Prostate gland (tissue), 2 donors: ENCODE measurements at regions not wholly inside any gene's neighbourhood (a gene's known extent, or its start where the extent isn't known, plus 50 kb on each side); places are given as distances from the start of the nearest gene placed in this dataset.

Experiments used
- DNase-seq: peaks from one replicate; pipeline ENCODE4 v3.0.0-alpha.2; 2019; ENCODE audit warnings: low spot score
- H3K27ac ChIP-seq, 2 donors: fragments of 200-600 bp; sonication (generic); 2 replicates each; pipeline ENCODE4 v1.5.1; 2017 to 2019
- H3K27me3 ChIP-seq: fragments of 200-600 bp; sonication (generic); replicated peaks from 2 replicates; pipeline ENCODE4 v1.5.1; 2019; ENCODE audit not compliant: insufficient read depth
- H3K36me3 ChIP-seq, 2 donors: fragments of 200-600 bp; sonication (generic); 1 replicate in 1 of 2; 2 replicates in 1 of 2; pipeline versions ENCODE4 v1.5.1 to v1.8.1; 2017 to 2019
- H3K4me1 ChIP-seq: fragments of 200-600 bp; sonication (generic); replicated peaks from 2 replicates; pipeline ENCODE4 v1.5.1; 2019
- H3K4me3 ChIP-seq, 2 donors: fragments of 200-600 bp; sonication (generic); 2 replicates each; pipeline ENCODE4 v1.5.1; 2017 to 2019
- H3K9me3 ChIP-seq: fragments of 200-600 bp; sonication (generic); 2 replicates; pipeline ENCODE4 v1.5.1; 2017
- POLR2A ChIP-seq: fragments of 450-650 bp; IDR thresholded peaks from one replicate; pipeline ENCODE4 v1.6.1; 2016; ENCODE audit warnings: antibody characterized with exemption, mild to moderate bottlenecking
- POLR2AphosphoS5 ChIP-seq: sonication (generic); formaldehyde crosslinking; IDR thresholded peaks from one replicate; pipeline ENCODE4 v1.6.1; 2017; ENCODE audit warnings: antibody characterized with exemption
- WGBS: methylation state at CpG from one replicate; pipeline ENCODE4 v1.1.5; 2018; 5-methylcytosine and 5-hydroxymethylcytosine counted together
- intact Hi-C: fragments of 100-400 bp; cut with DNase I; formaldehyde crosslinking; loops from one replicate; pipeline ENCODE4 v1.14.2; 2022
- TF ChIP-seq, protein P1 (sequence below), 4 experiments: fragments of 200-600 bp in 2 of 4; fragments of 450-650 bp in 2 of 4; sonication (generic) in 2 of 4; IDR thresholded peaks; 1 replicate in 3 of 4; 2 replicates in 1 of 4; pipeline ENCODE4 v1.5.1; 2016 to 2019; ENCODE audit warnings: antibody characterized with exemption in 4 of 4, mild to moderate bottlenecking in 2 of 4, moderate library complexity in 2 of 4

DNA sequence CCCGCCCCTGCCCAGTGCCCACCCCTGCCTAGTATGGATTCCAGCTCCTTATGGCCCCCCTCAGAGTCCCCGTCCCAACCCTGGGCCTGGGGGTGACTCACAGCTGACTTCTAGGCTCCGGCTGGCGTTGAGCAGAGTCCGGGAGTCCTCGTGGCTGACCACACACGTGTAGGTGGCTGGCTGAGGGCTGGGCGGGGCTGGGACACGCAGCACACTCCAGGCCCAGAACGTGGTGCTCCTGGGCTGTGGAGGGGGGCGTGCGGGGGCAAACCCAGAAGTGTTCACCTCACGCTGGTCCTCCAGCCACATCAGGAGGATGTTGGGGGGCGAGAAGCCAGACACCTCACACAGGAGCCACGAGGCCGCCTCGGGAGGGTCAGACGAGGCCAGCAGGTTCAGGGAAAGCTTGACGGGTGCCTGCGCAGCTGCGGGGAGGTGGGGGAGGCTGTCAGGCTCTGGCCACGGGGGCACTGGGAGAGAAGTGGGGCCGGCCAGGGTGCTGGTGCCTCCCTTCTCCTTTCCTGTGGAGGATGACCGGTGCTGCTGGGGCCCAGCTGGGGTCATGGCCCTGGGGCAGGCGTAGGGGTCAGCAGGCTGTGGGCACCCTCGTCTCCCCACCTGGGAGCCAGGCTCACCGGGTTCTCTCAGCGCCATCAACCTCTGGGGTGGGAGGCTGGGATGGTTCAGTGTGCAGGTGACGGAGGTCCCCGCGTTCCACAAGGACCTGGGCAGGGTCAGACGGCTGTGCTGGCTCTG, 314.1 kb downstream of the TMEM121 start:
- no peak for TF ChIP-seq POLR2AphosphoS5
- no peak for TF ChIP-seq POLR2A
- no peak for DNase-seq
- no peaks in the 10 kb centered on the region for H3K27me3 ChIP-seq
- intact Hi-C loops, result no loop called here
- H3K9me3 ChIP-seq, result no peaks in the 10 kb centered on the region
- no peak overlapping the region for H3K4me3 ChIP-seq
- no peak overlapping the region for H3K27ac ChIP-seq
- WGBS, result 80% methylated on average over 28 of the region's 32 CpGs
- H3K36me3 ChIP-seq, result no peaks in the 10 kb centered on the region
- H3K4me1 ChIP-seq, result no peaks in the 10 kb centered on the region

DNA sequence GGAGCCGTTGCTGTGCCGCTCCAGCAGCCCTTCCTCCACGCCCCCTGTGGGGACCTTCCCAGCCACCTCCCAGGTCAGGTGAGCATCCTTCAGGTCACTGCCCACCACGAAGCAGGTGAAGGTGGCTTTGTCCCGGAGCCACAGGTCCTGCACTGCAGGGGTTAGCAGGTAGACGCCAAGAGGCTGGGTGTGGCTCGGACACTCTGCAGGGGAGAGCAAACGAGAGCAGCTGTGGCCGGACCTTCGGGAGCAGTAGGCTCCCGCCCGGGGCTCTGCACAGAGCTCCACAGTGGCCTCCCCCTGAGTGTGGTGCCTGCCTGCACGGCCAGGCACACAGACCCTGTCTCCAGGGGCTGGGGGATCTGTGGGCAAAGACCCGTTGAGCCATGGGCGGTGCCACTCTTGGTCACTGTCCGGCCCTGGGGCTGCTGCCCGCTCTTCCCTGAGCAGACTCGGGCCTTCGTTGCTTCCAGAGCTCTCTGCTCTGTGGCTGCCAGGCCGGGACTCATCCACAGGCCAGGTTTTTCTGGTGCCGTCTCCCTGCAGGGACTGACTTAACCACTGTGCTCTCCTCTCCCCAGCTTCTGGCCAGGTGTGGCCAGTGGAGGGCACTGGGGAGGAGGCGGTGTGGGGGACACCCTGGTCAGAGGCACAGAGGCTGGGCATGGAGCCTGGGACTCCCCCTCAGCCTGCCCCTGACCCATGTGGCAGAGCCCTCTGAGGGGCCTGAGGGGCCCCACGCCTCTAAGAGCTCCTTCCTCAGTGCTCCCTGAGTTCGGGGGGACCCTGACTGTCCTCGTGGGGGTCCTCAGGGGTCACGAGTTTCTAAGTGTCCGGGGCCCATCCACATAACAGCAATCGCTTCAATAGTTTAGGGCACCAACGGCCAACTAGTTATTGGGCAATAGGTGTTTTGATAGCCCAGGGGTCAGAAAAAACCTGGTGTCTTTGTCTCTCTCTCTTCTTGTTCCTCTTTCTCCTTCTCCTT, 314.9 kb downstream of the TMEM121 start:
- no peak overlapping the region for H3K4me3 ChIP-seq
- TF ChIP-seq POLR2AphosphoS5 (no peak), POLR2A (no peak)
- TF ChIP-seq, protein P1, sequence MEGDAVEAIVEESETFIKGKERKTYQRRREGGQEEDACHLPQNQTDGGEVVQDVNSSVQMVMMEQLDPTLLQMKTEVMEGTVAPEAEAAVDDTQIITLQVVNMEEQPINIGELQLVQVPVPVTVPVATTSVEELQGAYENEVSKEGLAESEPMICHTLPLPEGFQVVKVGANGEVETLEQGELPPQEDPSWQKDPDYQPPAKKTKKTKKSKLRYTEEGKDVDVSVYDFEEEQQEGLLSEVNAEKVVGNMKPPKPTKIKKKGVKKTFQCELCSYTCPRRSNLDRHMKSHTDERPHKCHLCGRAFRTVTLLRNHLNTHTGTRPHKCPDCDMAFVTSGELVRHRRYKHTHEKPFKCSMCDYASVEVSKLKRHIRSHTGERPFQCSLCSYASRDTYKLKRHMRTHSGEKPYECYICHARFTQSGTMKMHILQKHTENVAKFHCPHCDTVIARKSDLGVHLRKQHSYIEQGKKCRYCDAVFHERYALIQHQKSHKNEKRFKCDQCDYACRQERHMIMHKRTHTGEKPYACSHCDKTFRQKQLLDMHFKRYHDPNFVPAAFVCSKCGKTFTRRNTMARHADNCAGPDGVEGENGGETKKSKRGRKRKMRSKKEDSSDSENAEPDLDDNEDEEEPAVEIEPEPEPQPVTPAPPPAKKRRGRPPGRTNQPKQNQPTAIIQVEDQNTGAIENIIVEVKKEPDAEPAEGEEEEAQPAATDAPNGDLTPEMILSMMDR (IDR thresholded peaks at IDR 0.05), result no peak
- no peaks in the 10 kb centered on the region for H3K36me3 ChIP-seq
- no peak for DNase-seq
- 73% methylated on average over 15 of the region's 29 CpGs for WGBS
- no peaks in the 10 kb centered on the region for H3K9me3 ChIP-seq
- intact Hi-C loops, result no loop called here
- H3K27me3 ChIP-seq, result no peaks in the 10 kb centered on the region
- no peak overlapping the region for H3K27ac ChIP-seq
- no peaks in the 10 kb centered on the region for H3K4me1 ChIP-seq

DNA sequence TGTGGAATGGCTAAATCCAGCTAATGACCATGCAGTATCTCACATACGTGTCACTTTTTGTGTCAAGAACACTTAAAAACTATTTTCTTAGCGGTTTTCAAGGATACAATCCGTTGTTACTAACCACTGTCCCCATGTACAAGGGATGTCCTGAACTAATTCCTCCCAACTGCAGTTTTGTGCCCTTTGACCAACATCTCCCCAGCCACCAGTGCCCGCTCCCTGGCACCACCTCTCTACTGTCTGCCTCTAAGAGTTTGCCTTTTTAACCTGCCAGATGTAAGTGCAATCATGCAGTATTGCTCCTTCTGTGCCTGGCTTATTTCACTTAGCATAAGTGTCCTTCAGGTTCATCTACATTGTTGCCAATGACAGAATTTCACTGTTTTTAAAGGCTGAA, 315.7 kb downstream of the TMEM121 start:
- Histone ChIP-seq H3K9me3 (no peaks in the 10 kb centered on the region), H3K27me3 (no peaks in the 10 kb centered on the region), H3K36me3 (no peaks in the 10 kb centered on the region), H3K4me3 (no peak overlapping the region), H3K27ac (no peak overlapping the region), H3K4me1 (no peaks in the 10 kb centered on the region)
- intact Hi-C loops, result no loop called here
- no peak for DNase-seq
- 83% methylated on average over 4 of the region's 4 CpGs for WGBS
- TF ChIP-seq POLR2AphosphoS5 (no peak), POLR2A (no peak)
- TF ChIP-seq, protein P1 (IDR thresholded peaks at IDR 0.05), result no peak

DNA sequence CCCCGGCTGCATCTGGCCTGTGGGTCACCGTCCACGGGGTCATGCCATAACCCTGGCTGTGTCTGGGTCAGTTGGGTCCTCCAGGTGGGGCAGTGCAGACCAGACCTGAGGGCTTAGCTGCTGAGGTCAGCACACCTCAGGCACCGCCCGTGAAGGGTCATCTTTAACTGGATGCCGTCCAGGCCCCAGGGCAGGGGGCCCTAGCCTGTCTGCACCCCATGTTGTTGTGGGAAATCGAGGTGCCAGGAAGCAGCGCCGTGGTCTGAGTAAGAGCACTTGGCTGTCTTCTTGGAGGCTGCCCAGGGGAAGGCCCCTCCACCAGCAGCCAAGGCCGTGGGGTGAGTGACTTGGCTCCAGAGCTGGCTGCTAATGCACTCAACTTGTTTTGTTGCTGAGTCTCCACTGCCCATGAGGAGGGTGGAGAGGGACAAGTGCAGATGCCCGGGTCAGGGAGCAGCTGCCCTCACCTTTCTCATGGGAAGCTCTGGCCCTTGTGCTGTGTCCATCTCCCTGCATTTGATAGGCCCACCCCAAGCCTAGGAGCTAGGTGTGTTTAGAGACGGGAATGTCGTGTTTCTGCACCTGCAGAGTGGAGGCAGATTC, 317.2 kb downstream of the TMEM121 start:
- H3K27me3 ChIP-seq, result no peaks in the 10 kb centered on the region
- no peak overlapping the region for H3K27ac ChIP-seq
- no peaks in the 10 kb centered on the region for H3K9me3 ChIP-seq
- DNase-seq, result no peak
- intact Hi-C loops, result no loop called here
- no peak for TF ChIP-seq POLR2AphosphoS5
- no peaks in the 10 kb centered on the region for H3K36me3 ChIP-seq
- 75% methylated on average over 13 of the region's 13 CpGs for WGBS
- no peaks in the 10 kb centered on the region for H3K4me1 ChIP-seq
- H3K4me3 ChIP-seq, result no peak overlapping the region

DNA sequence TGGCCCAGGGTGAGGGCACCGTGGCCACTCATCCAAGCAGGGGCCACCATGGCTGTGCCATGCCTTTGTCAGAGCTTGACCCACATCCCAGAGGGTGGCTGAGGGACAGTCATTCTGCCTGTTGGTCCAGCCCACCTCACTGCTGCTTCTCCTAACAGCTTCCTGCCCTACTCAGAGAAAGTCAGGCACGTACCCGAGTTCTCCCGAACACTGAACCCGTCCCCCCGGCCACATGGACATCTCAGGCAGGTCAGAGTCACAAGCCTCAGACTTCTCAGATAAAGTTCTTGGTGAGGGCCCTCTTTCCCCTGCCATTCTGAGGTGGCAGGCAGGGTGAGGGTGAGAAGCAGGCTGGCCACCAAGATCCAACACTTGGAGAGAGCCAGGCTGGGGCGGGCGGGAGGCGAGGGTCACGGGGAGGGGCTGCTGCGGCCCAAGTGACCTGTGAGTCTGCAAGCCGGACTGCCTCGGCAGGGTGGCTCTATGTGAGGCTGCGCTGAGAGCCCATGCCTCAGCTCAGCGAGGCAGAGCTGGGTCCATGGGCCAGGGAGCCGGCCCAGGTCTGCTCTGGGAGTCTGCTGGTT, 317.8 kb downstream of the TMEM121 start:
- Histone ChIP-seq H3K27me3 (no peaks in the 10 kb centered on the region), H3K4me1 (no peaks in the 10 kb centered on the region), H3K27ac (no peak overlapping the region), H3K36me3 (no peaks in the 10 kb centered on the region), H3K4me3 (no peak overlapping the region), H3K9me3 (no peaks in the 10 kb centered on the region)
- TF ChIP-seq, protein P1 (IDR thresholded peaks at IDR 0.05), result no peak
- TF ChIP-seq POLR2A (no peak), POLR2AphosphoS5 (no peak)
- WGBS, result 91% methylated on average over 15 of the region's 16 CpGs
- intact Hi-C loops, result no loop called here
- no peak for DNase-seq
